GM18511 (cell line): ENCODE measurements at regions not wholly inside any gene's neighbourhood (a gene's known extent, or its start where the extent isn't known, plus 50 kb on each side); places are given as distances from the start of the nearest gene placed in this dataset.

Experiments used
- ATAC-seq: cut with Tn5 transposase; IDR thresholded peaks from one replicate; pipeline ENCODE4 v1.9.1; 2021; ENCODE audit warnings: mild to moderate bottlenecking, moderate library complexity; ENCODE audit not compliant: unreplicated experiment

DNA sequence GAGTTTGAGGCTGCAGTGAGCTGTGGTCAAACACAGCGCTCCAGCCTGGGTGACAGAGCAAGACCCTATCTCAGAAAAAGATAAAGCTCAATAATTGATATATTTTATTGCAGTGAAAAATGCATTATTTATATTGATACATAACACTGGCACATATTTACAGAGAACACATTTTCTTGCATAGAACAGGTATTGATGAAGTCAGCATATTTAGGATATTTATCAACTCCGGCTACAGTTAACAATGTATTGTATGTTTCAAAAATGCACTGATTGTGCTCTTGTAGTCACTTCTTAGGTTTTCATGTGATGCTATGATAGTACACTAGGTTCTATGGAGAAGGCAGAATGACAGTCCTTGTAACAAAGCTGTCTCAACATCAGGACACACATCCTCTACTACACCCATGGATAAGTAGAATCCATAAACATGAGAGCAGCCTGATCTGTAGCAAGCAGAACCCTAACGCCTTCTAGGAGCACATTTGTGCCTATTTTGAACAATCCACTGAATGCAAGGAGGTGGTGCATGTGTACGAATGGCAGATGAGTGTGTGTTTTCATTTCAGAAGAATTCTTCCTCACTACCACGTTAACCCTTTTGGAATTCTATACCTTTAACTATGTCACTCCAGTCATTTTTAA lies 586.1 kb upstream of the CELF2 start:
- no peak for ATAC-seq

DNA sequence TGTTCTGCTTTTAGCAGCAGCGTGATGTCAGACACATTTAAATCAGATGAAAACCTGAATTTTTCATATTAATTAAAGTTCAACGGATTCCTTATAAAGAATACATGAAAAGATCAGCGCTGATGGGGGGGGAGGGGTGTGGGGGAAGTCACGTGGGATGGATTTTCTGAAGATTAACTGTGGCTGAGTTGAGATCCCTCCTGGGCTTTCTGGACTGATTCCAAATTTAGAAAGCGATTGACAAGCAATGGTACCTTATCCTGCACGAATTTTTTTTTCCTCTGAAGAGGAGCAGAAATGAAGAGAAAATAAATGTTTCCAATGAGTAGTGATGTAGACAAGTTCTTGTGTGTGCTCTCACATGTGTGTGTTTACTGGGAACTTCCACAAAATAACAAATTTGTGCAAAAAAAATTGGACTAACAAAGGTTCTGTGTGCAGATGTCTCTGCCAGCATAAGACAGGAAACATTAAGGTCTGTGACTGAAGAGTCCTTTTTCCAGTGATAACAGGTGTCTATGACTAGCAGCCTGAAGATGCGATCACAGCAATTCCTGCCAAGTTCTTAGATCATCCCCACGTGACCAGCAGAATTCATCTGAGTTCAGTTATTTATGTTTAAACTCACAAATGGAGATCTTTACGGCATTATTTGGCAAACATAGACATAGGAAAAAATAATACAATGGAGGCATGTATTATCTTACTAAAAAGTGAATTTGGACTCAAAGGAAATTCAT lies 585.2 kb upstream of the CELF2 start:
- ATAC-seq: no peak

DNA sequence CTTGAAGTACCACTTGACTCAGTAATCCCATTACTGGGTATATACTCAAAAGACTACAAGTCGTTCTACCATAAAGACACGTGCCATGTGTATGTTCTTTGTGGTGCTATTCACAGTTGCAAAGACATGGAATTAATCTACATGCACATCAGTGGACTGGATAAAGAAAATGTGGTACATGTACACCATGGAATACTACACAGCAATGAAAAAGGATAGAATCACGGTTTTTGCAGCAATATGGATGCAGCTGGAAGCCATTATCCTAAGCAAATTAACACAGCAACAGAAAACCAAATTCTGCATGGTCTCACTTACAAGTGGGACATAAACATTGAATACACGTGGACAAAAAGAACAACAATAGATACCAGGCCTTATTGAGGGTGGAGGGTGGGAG lies 583.4 kb upstream of the CELF2 start:
- no peak for ATAC-seq

DNA sequence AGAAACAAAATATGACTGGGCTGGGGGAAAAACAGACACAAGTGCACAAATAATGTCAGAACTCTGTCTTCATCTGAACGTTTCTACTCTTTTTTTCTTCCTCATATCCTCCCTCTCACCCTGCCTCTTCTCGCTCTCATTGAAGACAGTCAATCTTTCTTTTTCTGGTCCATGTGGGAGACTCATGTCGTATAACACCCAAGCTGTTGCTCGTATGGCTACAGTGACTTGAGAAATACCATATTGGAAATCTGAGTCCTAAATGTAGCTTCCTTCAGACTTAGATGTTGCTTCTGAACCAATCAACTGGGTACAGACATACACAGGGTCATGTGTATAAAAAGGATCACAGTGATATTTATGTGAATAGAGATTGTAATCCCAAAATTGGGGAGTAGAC lies 579.8 kb upstream of the CELF2 start:
- no peak for ATAC-seq

DNA sequence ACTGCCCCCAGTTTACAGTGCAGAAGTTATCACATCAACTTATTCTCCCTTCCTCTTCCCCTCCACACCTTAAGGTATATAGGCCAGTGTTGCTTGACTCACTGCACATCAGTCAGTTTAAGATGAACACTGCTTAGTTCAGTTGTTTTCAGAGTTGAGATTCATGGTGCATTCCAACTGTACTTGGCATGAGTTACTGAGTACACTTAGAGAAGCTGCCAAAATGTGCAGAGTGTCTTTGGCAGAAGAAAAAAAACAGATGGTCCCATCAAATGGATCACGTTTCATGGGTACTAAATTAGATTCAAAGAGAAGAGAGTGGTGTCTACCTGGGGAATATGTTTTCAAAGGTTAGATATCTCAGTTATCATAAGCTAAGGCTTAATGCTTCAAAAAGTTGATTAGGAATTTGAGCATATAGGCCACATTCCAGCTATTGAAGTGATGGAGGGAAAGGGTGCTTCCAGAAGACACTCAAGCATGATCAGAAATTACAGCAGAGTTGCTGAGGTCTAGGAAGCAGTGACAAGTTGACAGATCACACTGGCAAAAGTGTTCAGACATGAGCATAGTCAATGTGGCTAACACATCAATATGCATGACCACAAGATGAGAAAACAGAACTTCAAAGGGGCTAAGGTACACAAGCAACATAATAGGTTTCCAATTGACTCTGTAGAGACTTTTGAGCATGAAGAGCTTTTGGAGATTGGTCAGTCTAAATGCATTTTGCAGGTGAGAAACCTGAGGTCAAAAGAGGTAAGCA lies 579.2 kb upstream of the CELF2 start:
- ATAC-seq: no peak

DNA sequence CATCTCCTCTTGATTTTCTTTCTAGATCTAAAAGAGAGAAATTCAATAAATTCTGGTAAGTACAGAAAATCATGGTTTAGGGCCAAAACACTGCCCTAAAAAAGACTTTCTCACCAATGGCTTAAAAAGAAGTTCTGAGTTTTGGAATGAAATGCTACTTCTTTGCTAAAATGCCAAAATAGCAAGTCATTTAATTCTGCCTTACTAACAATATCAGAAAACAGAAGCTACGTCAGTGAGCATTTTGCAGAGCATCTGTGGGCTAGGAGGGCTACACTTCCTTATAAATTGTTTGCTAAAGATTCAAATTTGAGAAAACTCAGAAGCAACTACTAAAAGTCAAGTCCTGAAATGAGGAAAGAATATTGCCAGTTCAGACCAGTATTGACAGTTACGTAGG lies 560.8 kb upstream of the CELF2 start:
- ATAC-seq: no peak

DNA sequence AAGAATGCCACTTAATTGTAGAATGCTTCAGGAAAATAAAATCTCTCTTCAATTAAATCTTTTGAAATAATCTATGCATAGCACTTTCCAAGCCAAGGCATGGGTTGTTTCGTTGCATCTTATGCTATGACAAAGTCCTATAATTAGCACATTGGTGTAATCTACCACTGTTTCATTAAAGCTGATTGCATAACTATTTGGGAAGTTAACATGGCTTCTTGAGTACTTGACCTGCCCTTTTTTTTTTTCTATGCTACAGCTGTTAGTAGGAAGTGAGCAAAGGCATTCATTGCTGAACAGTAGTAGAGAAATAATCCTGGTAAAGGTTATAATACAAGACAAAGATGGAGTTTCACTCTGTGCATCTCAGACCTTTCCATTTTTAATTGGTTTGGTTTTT lies 557.2 kb upstream of the CELF2 start:
- no peak for ATAC-seq

DNA sequence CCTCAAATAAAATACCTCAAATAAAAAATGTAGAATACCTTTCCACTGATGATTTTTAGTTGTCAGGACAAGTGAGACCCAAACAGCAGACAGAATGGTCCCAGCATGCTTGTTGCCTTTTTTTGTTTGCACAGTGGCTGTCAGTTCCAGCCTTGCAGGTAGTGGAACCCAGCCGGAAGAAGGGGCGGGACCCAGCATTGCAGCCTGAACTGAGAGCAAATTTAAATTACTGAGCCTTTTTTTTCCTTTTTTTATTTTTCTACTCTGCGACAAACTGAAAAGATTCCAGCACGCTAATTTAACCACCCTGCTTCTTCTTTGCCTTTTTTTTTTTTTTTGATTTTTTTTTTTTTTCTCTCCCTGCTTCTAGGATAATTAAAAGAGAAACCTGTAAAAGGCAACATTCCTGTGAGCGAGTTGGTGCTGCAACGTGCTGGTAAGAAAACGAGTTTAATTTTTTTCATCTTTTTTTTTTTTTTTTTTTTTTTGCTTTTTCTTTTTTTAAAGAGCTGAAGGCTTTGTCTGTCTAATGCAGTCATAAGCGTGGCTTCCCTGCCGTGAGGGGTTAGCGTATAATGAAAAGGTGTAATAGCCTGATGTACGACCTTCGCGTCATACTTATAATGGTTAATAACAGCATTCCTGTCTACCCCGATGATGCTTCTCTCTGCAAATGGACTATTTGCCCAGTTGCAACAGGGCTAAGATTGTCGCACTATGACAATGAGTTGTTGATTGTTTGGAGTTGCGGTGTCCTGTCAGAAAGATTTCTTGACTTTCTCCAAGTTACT lies 555.3 kb upstream of the CELF2 start:
- no peak for ATAC-seq

DNA sequence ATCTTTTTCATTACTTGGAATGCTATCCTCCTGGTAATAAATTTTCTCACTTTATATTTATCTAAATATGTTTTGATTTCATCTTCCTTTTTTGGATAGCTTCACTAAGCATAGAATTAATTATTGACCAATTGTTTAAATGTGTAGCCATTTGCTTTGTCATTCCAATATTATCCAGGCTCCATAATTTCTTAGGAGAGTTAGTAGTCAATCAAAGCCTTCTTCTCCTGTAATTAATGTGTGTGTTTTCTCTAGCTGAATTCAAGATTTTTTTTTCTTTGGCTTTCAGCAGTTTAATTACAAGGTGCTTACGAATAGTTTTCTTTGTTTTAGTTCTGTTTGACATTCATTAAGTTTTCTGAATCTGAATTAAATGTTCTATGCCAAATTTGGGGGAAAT lies 545.9 kb upstream of the CELF2 start:
- ATAC-seq: no peak

DNA sequence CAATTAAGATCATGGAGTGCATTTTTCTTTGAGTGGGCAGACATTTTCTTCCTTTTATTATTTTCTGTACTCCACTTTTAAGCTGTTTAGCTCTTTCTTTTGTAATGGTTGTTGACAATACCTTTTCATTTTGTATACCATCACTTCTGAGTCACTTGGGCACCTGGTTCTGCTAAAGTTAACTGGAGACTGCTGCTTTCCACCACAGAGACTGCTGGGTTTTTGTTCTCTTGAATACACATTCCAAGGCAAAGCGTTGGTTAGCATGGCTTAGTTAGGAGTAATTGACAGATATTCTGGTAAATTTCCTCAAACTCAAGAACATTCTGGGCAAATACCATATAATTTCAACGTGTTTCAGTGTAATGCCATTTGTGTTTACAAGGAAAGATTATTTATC lies 541.9 kb upstream of the CELF2 start:
- ATAC-seq: no peak

DNA sequence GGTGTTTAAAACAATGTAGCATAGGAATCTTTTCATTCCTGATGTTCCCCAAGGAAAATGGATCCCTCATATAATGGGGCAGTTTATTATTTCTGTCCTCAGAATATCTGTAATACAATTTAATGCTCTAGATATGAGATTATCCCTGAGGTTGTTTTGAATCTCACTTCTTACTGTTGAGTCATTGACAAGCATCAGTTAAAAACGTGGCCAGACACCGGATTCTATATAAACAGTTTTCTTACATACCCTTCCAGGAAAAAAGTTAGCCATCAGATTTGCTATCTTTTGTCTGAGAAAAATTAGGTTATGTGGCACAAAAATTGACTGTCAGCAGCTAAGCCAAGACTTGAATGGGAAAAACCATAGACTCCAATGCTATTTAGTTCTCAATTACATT lies 539.8 kb upstream of the CELF2 start:
- no peak for ATAC-seq

DNA sequence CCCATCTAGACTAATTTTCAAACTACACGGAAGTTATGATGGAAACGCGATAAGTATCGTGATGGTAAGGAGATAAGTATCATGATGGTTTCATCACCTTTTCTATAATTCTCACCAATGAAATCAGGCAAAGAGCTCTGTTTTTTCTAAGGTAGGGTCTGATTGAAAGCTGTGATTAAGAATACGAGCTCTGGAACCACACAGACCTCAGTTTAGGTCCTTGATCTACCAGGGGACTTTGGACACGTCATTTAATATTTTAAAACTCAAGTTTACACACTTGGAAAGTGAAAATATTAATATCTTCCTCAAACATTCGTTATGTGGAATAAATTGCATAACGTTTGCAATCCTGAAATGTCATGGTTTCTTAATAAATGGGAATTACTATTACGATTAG lies 538.2 kb upstream of the CELF2 start:
- ATAC-seq: no peak

DNA sequence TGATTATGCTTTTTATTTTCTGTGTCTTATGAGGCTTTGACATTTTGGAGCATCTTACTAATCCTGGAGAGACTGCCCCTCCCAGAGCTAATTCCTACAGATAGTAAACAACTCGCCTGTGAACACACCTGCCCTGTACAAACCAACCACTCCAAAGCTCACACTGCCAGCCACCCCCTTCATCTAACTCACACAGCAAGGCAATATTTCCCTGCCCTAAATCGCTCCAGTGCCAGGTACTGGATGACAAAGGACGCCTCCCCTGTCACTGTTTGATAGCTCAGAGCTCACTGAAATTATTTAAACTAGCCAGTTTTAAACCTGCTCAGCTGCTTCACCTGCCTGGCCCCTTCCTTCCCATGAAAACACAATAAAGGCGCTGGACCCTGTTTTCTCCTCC lies 535.1 kb upstream of the CELF2 start:
- ATAC-seq: no peak

DNA sequence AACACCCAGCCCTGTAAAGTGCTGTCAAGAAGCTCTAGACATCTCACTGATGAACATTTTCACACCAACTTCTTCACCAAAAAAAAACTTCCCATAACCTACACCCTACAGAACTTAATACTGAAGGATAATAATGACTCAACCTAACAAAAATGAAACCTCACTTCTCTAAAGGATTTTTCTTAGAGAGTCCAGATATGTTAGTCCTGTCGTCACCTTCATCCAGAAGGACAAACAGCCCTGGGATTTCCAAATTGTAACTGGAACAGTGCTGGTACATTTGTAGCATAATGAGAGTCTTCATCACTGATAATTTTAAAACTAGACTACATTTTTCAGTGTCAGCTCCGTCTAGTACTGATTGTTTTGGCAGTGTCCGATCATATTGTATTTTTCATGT lies 528.6 kb upstream of the CELF2 start:
- no peak for ATAC-seq

DNA sequence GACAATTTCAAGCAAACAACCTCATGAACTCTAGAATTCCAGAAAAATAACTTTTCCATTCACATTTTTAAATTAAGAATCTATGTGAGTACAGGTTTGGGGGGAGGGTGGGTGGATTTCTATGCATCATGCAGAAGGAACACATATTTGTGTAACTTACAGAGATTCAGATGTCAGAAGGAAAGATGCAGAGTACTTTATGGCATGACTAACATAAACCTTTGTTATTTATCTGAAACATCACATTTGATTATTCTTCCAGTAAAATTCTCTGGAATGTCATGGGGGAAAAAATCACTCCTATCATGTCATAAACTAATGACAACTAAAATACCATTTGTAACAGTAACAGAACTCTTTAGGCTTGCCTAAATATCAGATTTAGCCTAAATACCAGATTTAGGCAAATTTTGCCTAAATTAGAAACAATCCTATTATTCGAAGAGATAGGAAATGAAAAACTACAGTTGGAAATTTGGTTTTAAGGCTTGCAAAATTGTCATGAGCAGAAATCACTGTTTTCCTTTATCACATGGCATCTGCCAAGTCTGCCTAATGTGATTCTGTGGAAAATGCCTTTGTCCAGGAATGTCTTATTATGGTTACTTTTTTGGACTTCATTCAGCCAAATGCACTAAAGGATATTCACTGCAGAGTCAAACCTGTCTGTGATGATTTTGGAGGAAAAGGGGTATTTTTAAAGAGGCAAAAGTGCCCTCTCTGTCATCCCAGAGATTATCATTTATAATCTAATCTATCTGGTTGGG lies 527.7 kb upstream of the CELF2 start:
- no peak for ATAC-seq

DNA sequence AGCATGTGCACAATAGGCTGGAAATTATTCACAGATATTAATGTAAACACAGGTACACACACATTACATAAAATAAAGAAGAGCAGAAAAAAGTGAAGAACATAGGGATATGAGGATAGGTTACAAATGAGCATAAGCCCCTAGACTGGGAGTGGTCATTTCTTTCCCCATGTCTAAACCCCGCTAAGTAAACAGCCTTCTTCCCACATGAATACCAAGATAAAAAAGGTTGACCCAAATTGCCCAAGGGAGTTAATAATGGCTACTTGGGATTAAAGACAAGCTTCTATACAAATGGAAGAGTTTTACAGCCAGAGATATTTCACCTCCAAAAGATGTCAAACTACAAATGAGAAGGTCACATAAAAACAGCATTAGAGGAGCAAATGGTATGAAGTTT lies 527.1 kb upstream of the CELF2 start:
- no peak for ATAC-seq

DNA sequence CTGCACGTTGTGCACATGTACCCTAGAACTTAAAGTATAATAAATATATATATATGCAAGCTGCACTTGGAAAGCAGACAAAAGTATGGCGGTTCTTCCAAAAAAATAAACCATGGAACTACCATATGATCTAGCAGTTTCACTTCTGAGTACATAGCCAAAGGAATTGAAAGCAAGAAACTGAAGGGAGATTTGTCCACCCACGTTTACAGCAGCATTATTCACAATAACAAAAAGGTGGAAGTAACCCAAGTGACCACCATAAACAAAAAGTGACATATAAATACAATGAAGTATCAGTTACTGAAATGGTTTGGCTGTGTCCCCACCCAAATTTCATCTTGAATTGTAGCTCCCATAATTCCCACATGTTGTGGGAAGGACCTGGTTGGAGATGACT lies 525.3 kb upstream of the CELF2 start:
- no peak for ATAC-seq

DNA sequence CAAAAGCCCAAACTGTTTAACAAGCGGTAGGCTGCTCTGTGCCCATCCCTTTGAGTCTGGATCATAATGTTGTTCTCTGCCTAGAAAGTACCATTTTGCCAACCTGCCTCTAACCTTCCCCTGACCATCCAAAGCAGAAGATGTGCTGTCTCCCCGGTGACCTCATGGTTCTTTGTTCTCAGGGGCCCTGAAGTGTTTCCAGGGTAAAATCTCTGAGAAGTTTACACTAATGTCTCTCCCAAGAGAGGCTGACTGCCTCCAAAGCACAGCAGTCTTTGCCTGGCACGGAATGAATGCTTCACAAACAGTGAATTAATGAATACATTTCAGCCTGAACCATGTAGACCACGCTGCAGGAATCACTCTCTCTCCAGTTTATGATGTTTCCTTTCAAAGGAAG lies 523.8 kb upstream of the CELF2 start:
- no peak for ATAC-seq

DNA sequence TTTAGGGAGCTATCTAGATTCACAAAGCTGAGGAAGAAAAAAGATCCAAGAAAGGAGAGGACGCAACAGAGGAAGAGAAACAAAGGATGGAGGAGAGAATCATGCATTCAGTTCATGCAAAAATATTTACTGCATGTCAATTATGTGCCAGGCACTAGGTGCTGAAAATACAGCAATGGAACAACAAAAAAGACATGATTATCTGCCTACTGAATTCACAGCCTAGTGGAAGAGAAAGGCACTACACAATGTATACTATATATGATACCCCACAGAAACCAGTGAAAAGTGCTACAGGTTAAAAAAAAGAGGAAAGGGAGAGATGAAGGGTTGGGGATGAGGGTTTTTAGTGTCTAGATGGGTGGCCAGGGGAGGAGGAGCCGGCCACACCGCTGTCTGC lies 520.4 kb upstream of the CELF2 start:
- no peak for ATAC-seq

DNA sequence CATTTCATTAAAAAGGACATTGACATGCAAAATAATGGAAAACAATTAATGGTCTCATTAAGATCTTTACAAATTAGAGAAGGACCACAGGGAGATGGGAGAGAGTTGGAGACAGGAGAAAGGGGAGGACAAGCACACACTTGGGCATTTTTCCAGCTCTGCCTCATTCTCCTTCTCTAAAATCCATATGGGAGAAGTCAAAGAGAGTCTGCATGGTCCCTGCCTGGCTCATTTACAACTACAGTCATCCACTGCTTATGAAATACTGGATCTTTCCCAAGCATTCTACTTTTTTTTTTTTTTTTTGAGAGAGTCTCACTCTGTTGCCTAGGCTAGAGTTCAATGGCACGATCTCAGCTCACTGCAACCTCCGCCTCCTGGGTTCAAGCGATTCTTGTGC lies 518.9 kb upstream of the CELF2 start:
- ATAC-seq: no peak

DNA sequence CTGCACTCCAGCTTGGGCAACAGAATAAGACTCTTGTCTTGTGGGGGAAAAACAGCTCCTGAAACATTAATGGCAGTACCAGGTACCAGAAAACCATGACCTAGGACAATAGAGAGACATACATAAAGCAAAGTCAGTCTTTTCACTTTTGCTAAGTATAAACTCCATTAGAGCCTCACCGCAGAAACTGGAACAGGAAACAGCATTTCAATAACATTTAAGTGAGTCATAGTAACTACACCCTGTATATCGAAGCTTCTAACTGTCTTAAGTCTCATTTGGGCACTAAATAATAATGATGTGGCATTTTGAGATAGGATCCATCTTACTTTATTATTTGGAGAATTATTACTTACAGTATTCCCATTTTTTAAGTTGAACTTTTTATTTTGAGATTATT lies 517.8 kb upstream of the CELF2 start:
- ATAC-seq: no peak
